ENCODE measurements at regions not wholly inside any gene's neighbourhood (a gene's known extent, or its start where the extent isn't known, plus 50 kb on each side); places are given as distances from the start of the nearest gene placed in this dataset.

- TF ChIP-seq POLR2AphosphoS5 (IDR thresholded peaks at IDR 0.05), result no peak
- TF ChIP-seq POLR2A (IDR thresholded peaks at IDR 0.05; ENCODE audit: low read depth), result no peak
- no peak for TF ChIP-seq CTCF (IDR thresholded peaks at IDR 0.05)
Observed at GRCh38 chr10:91724933-91725332, 73.3 kb upstream of the TNKS2 start.
